Astrocyte (in vitro differentiated cells and primary cell): ENCODE measurements at regions not wholly inside any gene's neighbourhood (a gene's known extent, or its start where the extent isn't known, plus 50 kb on each side); places are given as distances from the start of the nearest gene placed in this dataset.

Experiments
- CTCF ChIP-seq: IDR thresholded peaks from 2 replicates; pipeline ENCODE4 v1.5.1; 2011; ENCODE audit warnings: low read depth, mild to moderate bottlenecking, inconsistent platforms, low read length, moderate library complexity; ENCODE audit not compliant: insufficient read depth
- EZH2 ChIP-seq: IDR thresholded peaks from 2 replicates; pipeline ENCODE4 v1.6.1; 2012; ENCODE audit warnings: mild to moderate bottlenecking, low read length, inconsistent platforms; ENCODE audit not compliant: insufficient read depth

DNA sequence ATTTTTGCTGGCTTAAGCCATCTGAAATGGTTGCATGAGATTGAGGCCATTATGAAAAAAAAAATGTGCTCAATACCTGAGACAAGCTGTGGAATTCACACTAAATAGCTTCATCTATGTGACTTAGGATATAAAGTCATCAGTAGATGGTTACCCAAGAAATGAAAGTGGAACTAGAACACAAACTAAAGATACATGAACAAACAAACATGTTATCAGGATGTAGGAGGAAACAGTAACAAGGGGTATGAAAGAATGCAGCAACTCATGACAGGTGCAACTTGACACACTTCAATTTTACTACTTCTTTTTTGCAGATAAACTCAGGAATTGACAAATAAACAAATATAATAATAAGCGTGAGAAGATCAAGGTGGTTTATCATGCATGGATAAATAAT lies 155.0 kb downstream of the WT1 start:
- TF ChIP-seq CTCF (no peak), EZH2 (no peak)
